H1 (cell line): ENCODE measurements at regions not wholly inside any gene's neighbourhood (a gene's known extent, or its start where the extent isn't known, plus 50 kb on each side); places are given as distances from the start of the nearest gene placed in this dataset.

ENCODE experiments used
- CTCF ChIA-PET: fragments of 300-600 bp; sonication (Branson Sonifier 250); formaldehyde crosslinking; loops from one replicate; lab custom pipeline; 2021; ENCODE audit not compliant: partially characterized antibody; lab: Charles Lee
- POLR2A ChIA-PET: fragments of 300-600 bp; sonication (Branson Sonifier 250); formaldehyde crosslinking; loops from one replicate; lab custom pipeline; 2021; ENCODE audit warnings: inconsistent platforms; ENCODE audit not compliant: partially characterized antibody; lab: Charles Lee
- DNase-seq, 2 experiments: peaks; one replicate each; pipeline versions ENCODE4 v3.0.0 to v3.0.0-alpha.2; 2010 to 2022; ENCODE audit warnings: low spot score in 2 of 2, low read depth in 1 of 2, mixed read lengths in 1 of 2
- FAIRE-seq: peaks from 2 replicates; lab custom pipeline; 2011; peaks lifted over from hg19 to GRCh38; lab: Jason Lieb, UNC
- H2AFZ ChIP-seq: 2 replicates; pipeline ENCODE4 v1.8.1; 2012; ENCODE audit warnings: low read length, inconsistent platforms
- H2AK5ac ChIP-seq: 2 replicates; pipeline ENCODE4 v1.6.1; 2013; ENCODE audit warnings: low read depth, low read length
- H2BK120ac ChIP-seq: replicated peaks from 2 replicates; pipeline ENCODE3; 2013; ENCODE audit warnings: low read depth, low read length, inconsistent platforms
- H2BK12ac ChIP-seq: 2 replicates; pipeline ENCODE4 v1.6.1; 2013; ENCODE audit warnings: low read depth, low read length
- H2BK15ac ChIP-seq: 2 replicates; pipeline ENCODE4 v1.6.1; 2013; ENCODE audit warnings: low read length
- H2BK20ac ChIP-seq: 2 replicates; pipeline ENCODE4 v1.6.1; 2013; ENCODE audit warnings: low read length
- H2BK5ac ChIP-seq: 2 replicates; pipeline ENCODE4 v1.6.1; 2013; ENCODE audit warnings: low read depth, low read length
- H3K14ac ChIP-seq: 2 replicates; pipeline ENCODE4 v1.6.1; 2013; ENCODE audit warnings: inconsistent platforms; ENCODE audit not compliant: insufficient read length
- H3K18ac ChIP-seq: 2 replicates; pipeline ENCODE4 v1.6.1; 2013; ENCODE audit warnings: low read length; ENCODE audit errors: extremely low read depth
- H3K23ac ChIP-seq: 2 replicates; pipeline ENCODE4 v1.6.1; 2013; ENCODE audit warnings: inconsistent platforms; ENCODE audit not compliant: insufficient read length
- H3K23me2 ChIP-seq: 2 replicates; pipeline ENCODE4 v1.6.1; 2013; ENCODE audit warnings: low read depth, low read length
- H3K27ac ChIP-seq: 2 replicates; pipeline ENCODE4 v1.6.1; 2011; ENCODE audit warnings: low read depth, low read length, inconsistent platforms
- H3K27me3 ChIP-seq, 4 experiments: replicated peaks in 1 of 4; 1 replicate in 1 of 4; 2 replicates in 3 of 4; pipeline versions ENCODE4 v1.6.1 to v1.8.1; 2011 to 2013; ENCODE audit warnings: low read length in 3 of 4, mild to moderate bottlenecking in 3 of 4, inconsistent platforms in 2 of 4, mixed read lengths in 2 of 4, moderate library complexity in 1 of 4; ENCODE audit not compliant: control insufficient read depth in 3 of 4, insufficient read depth in 3 of 4; ENCODE audit errors: extremely low read depth in 1 of 4
- H3K36me3 ChIP-seq, 4 experiments: 2 replicates each; pipeline versions ENCODE4 v1.6.1 to v1.8.1; 2011 to 2013; ENCODE audit warnings: mild to moderate bottlenecking in 4 of 4, low read length in 3 of 4, moderate library complexity in 2 of 4, control low read depth in 1 of 4, inconsistent platforms in 1 of 4; ENCODE audit not compliant: insufficient read depth in 4 of 4, control insufficient read depth in 2 of 4
- H3K4ac ChIP-seq: replicated peaks from 2 replicates; pipeline ENCODE3; 2013; ENCODE audit warnings: low read length, low read depth, mixed read lengths, inconsistent platforms; ENCODE audit not compliant: insufficient read length
- H3K4me1 ChIP-seq, 4 experiments: replicated peaks in 1 of 4; 1 replicate in 1 of 4; 2 replicates in 3 of 4; pipeline versions ENCODE4 v1.6.1 to v1.8.1; 2011 to 2013; ENCODE audit warnings: low read length in 3 of 4, inconsistent platforms in 2 of 4, mixed read lengths in 1 of 4; ENCODE audit not compliant: insufficient read depth in 4 of 4, control insufficient read depth in 3 of 4
- H3K4me2 ChIP-seq, 2 experiments: 2 replicates each; pipeline versions ENCODE4 v1.6.1 to v1.8.1; 2011 to 2013; ENCODE audit warnings: low read depth in 2 of 2, low read length in 2 of 2, control low read depth in 1 of 2, inconsistent platforms in 1 of 2, mild to moderate bottlenecking in 1 of 2; ENCODE audit not compliant: insufficient read depth in 1 of 2
- H3K4me3 ChIP-seq, 4 experiments: fragments of 200-600, 300-600 bp in 1 of 4; sonication (generic), shearing (Covaris generic), sonication (Bioruptor Twin) in 1 of 4; 2 replicates each; pipeline versions ENCODE4 v1.5.1 to v1.8.1; 2011 to 2016; ENCODE audit warnings: low read length in 4 of 4, low read depth in 3 of 4, control low read depth in 2 of 4, inconsistent platforms in 2 of 4, mild to moderate bottlenecking in 2 of 4, mixed read lengths in 1 of 4, moderate library complexity in 1 of 4; ENCODE audit not compliant: insufficient read depth in 2 of 4; ENCODE audit errors: extremely low read depth in 1 of 4
- H3K56ac ChIP-seq: replicated peaks from 2 replicates; pipeline ENCODE3; 2013; ENCODE audit warnings: low read depth, mild to moderate bottlenecking, mixed read lengths, low read length, inconsistent platforms; ENCODE audit not compliant: insufficient read length
- H3K79me1 ChIP-seq: 2 replicates; pipeline ENCODE4 v1.6.1; 2013; ENCODE audit warnings: low read depth, low read length, control low read depth
- H3K79me2 ChIP-seq, 2 experiments: 2 replicates each; pipeline versions ENCODE4 v1.6.1 to v1.8.1; 2012 to 2013; ENCODE audit warnings: low read length in 2 of 2, mild to moderate bottlenecking in 2 of 2, inconsistent platforms in 1 of 2; ENCODE audit not compliant: insufficient read depth in 2 of 2, control insufficient read depth in 1 of 2
- H3K9ac ChIP-seq, 4 experiments: replicated peaks in 1 of 4; 1 replicate in 1 of 4; 2 replicates in 3 of 4; pipeline versions ENCODE4 v1.6.1 to v1.8.1; 2011 to 2013; ENCODE audit warnings: low read depth in 3 of 4, low read length in 3 of 4, control low read depth in 2 of 4, mild to moderate bottlenecking in 2 of 4, moderate library complexity in 2 of 4, inconsistent platforms in 1 of 4; ENCODE audit errors: extremely low read depth in 1 of 4
- H3K9me3 ChIP-seq, 2 experiments: 2 replicates each; pipeline versions ENCODE4 v1.6.1 to v1.8.1; 2012 to 2013; ENCODE audit warnings: mild to moderate bottlenecking in 2 of 2, moderate library complexity in 2 of 2, control low read depth in 1 of 2, inconsistent platforms in 1 of 2, low read depth in 1 of 2, low read length in 1 of 2, mixed read lengths in 1 of 2; ENCODE audit not compliant: insufficient read depth in 2 of 2
- H4K20me1 ChIP-seq, 2 experiments: replicated peaks in 1 of 2; 2 replicates each; pipeline versions ENCODE3 to v1.8.1; 2011 to 2013; ENCODE audit warnings: inconsistent platforms in 2 of 2, low read length in 2 of 2, mild to moderate bottlenecking in 1 of 2; ENCODE audit not compliant: insufficient read depth in 2 of 2, control insufficient read depth in 1 of 2
- H4K5ac ChIP-seq: 2 replicates; pipeline ENCODE4 v1.6.1; 2013; ENCODE audit warnings: low read length, low read depth, mixed read lengths, inconsistent platforms; ENCODE audit not compliant: insufficient read length
- H4K8ac ChIP-seq: 2 replicates; pipeline ENCODE4 v1.8.0; 2013; ENCODE audit warnings: mild to moderate bottlenecking, moderate library complexity, low read length, inconsistent platforms; ENCODE audit not compliant: insufficient read depth; ENCODE audit errors: extremely low read depth
- H4K91ac ChIP-seq: replicated peaks from 2 replicates; pipeline ENCODE3; 2013; ENCODE audit warnings: low read length, mixed read lengths, inconsistent platforms; ENCODE audit not compliant: insufficient read length
- KDM1A ChIP-seq: fragments of 200-600, 300-600 bp; sonication (generic); IDR thresholded peaks from 2 replicates; pipeline ENCODE4 v1.7.1; 2016; ENCODE audit warnings: mild to moderate bottlenecking, low read length, borderline replicate concordance
- MAFK ChIP-seq: IDR thresholded peaks from 2 replicates; pipeline ENCODE4 v1.6.1; 2012; ENCODE audit warnings: low read depth, mild to moderate bottlenecking, improper control_type of control experiment, low read length
- NRF1 ChIP-seq: IDR thresholded peaks from 2 replicates; pipeline ENCODE4 v1.6.1; 2011; ENCODE audit warnings: mild to moderate bottlenecking, low read depth, low read length, improper control_type of control experiment
- POLR2A ChIP-seq, 2 experiments: IDR thresholded peaks; 1 replicate in 1 of 2; 2 replicates in 1 of 2; pipeline ENCODE4 v1.6.1; 2011; ENCODE audit warnings: low read depth in 2 of 2, low read length in 2 of 2, mild to moderate bottlenecking in 2 of 2; ENCODE audit errors: control extremely low read depth in 1 of 2
- POLR2AphosphoS5 ChIP-seq: IDR thresholded peaks from 2 replicates; pipeline ENCODE4 v1.6.1; 2011; ENCODE audit warnings: low read depth, low read length
- SRF ChIP-seq: IDR thresholded peaks from 2 replicates; pipeline ENCODE4 v1.6.1; 2011; ENCODE audit warnings: mild to moderate bottlenecking, low read depth, low read length, moderate library complexity
- YY1 ChIP-seq: IDR thresholded peaks from 2 replicates; pipeline ENCODE4 v1.6.1; 2011; ENCODE audit warnings: low read depth, mild to moderate bottlenecking, low read length
- WGBS, 2 experiments: shearing (Covaris generic) in 1 of 2; methylation state at CpG; one replicate each; pipeline versions ENCODE4 v1.1.6 to v1.1.7; 2013 to 2015; ENCODE audit warnings: low lambda C conversion rate in 2 of 2, mixed read lengths in 2 of 2, inconsistent platforms in 1 of 2, low coverage in 1 of 2, missing lambda C conversion rate in 1 of 2; ENCODE audit not compliant: insufficient replicate concordance in 2 of 2, insufficient coverage in 1 of 2, insufficient read length in 1 of 2; ENCODE audit errors: extremely low coverage in 1 of 2, missing lambda C conversion rate in 1 of 2; 5-methylcytosine and 5-hydroxymethylcytosine counted together

GRCh38 chr14:101359221-101360053 is 201.9 kb upstream of the DIO3 start:
- no peak overlapping the region for H3K23ac ChIP-seq
- H2BK5ac ChIP-seq, result no peak overlapping the region
- POLR2A ChIA-PET, result no interaction called here
- TF ChIP-seq NRF1 (no peak), KDM1A (no peak), POLR2A (IDR thresholded peaks at IDR 0.05; ENCODE audit: control extremely low read depth in 1 of 2, low read depth in 2 of 2, low read length in 2 of 2) (no peak), POLR2AphosphoS5 (no peak), YY1 (no peak), SRF (no peak), MAFK (no peak)
- CTCF ChIA-PET, result interaction anchor here (0.9 to 1.6 kb wide), 2 partner anchors 46 to 190 kb away, joined by 3 read pairs; no protein-coding TSS in a partner anchor
- peaks cover 0 to 5% (median 0%) of the 10 kb centered on the region in 4 experiments; a peak in 2 of 7 replicates for H3K4me1 ChIP-seq
- H4K91ac ChIP-seq, result no peak overlapping the region
- no peak overlapping the region for H2BK20ac ChIP-seq
- H3K27me3 ChIP-seq, result no peaks in the 10 kb centered on the region
- H3K56ac ChIP-seq, result no peak overlapping the region
- DNase-seq (no peak), FAIRE-seq (no peak)
- H3K4me2 ChIP-seq, result no peak overlapping the region
- H3K27ac ChIP-seq, result no peak overlapping the region
- H2BK15ac ChIP-seq, result peak overlapping the region; percentile 46; the same call in 1 of the 2 replicates
- H4K5ac ChIP-seq, result no peak overlapping the region
- no peaks in the 10 kb centered on the region for H3K36me3 ChIP-seq
- no peak overlapping the region for H2AK5ac ChIP-seq
- H3K23me2 ChIP-seq, result no peaks in the 10 kb centered on the region
- no peak overlapping the region for H2BK120ac ChIP-seq
- H2BK12ac ChIP-seq, result no peak overlapping the region
- H4K8ac ChIP-seq, result peak overlapping the region; percentile 23; the same call in 1 of the 2 replicates
- H3K9ac ChIP-seq, result no peak overlapping the region
- H3K4me3 ChIP-seq, result no peak overlapping the region
- no peak overlapping the region for H3K14ac ChIP-seq
- no peaks in the 10 kb centered on the region for H3K79me1 ChIP-seq
- H3K18ac ChIP-seq, result no peak overlapping the region
- H3K79me2 ChIP-seq, result no peaks in the 10 kb centered on the region
- H4K20me1 ChIP-seq, result no peaks in the 10 kb centered on the region
- H2AFZ ChIP-seq, result no peak overlapping the region
- H3K4ac ChIP-seq, result no peak overlapping the region
- peaks cover 0 to 8% of the 10 kb centered on the region in 2 experiments; a peak in 2 of 4 replicates for H3K9me3 ChIP-seq
- 92% methylated on average over 19 of the region's 19 CpGs; no CpG with 5 or more reads in 1 of the 2 experiments for WGBS, 2 experiments
